GM12891 (cell line): ENCODE measurements at regions not wholly inside any gene's neighbourhood (a gene's known extent, or its start where the extent isn't known, plus 50 kb on each side); places are given as distances from the start of the nearest gene placed in this dataset.

ENCODE experiments used
- DNase-seq: peaks from one replicate; pipeline ENCODE4 v3.0.0; 2011; ENCODE audit warnings: low spot score; ENCODE audit not compliant: insufficient read length
- FAIRE-seq: peaks from 2 replicates; lab custom pipeline; 2011; peaks lifted over from hg19 to GRCh38; lab: Jason Lieb, UNC
- PAX5 ChIP-seq: IDR thresholded peaks from 2 replicates; pipeline ENCODE4 v1.6.1; 2011; ENCODE audit warnings: low read length, moderate library complexity, mild to moderate bottlenecking; ENCODE audit not compliant: insufficient read depth, severe bottlenecking
- POLR2A ChIP-seq: IDR thresholded peaks from 2 replicates; pipeline ENCODE4 v1.6.1; 2011; ENCODE audit warnings: low read depth, low read length, control low read depth
- POLR2AphosphoS5 ChIP-seq: IDR thresholded peaks from 2 replicates; pipeline ENCODE4 v1.6.1; 2011; ENCODE audit warnings: low read depth, low read length, control low read depth
- POU2F2 ChIP-seq: IDR thresholded peaks from 2 replicates; pipeline ENCODE4 v1.6.1; 2011; ENCODE audit warnings: low read depth, mild to moderate bottlenecking, control low read depth, low read length, moderate library complexity
- SPI1 ChIP-seq: IDR thresholded peaks from 2 replicates; pipeline ENCODE4 v1.6.1; 2011; ENCODE audit warnings: low read depth, low read length, control low read depth
- TAF1 ChIP-seq: IDR thresholded peaks from 2 replicates; pipeline ENCODE4 v1.6.1; 2011; ENCODE audit warnings: low read depth, low read length, control low read depth

DNA sequence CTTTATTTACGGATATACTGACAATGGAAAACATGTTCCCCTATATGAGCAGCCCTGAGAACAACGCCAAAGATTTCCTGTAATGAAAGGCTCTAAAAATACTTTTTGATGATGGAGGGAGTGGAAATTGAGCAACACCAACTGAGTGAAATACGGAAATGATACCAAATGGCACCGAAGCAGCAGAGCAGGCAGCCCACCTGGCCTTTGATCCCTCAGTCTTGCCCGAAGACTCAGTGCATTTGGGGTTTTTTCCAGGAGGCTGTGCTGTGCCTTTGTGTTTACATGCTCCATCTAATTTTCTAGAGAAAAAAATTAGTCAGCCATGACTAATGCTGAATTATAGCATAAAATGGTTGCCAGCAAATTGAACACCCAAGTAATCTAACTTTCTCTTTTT lies 169.9 kb upstream of the RBPJ start:
- peak; percentile 61 for TF ChIP-seq SPI1
- TF ChIP-seq PAX5: no peak
- no peak for FAIRE-seq

DNA sequence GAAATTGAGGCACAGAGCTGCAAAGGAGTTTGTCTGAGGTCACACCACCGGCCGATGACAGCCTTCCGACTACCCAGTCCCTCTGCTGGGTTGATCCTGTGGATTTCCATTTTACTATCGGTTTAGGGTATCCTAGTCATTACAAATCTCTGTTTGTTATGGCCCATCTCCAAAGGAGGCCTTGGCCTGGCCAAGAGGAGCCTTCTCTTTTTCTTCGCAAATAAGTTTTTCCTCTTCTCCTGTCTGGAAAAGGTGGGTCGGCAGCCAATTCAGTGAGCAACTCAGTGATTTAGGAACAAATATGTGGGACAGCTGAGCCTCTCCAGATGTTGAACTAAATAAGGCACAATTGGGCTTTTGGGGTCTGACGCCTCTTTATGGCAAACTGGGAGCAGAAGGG lies 169.2 kb upstream of the RBPJ start:
- FAIRE-seq (peak; percentile 13), DNase-seq (no peak)
- TF ChIP-seq POLR2AphosphoS5: no peak
- TF ChIP-seq POU2F2: no peak
- TF ChIP-seq SPI1: no peak
- no peak for TF ChIP-seq TAF1
- TF ChIP-seq PAX5: no peak
- no peak for TF ChIP-seq POLR2A

More for the DNA sequence above, 169.9 kb upstream of the RBPJ start:
- DNase-seq: no peak

DNA sequence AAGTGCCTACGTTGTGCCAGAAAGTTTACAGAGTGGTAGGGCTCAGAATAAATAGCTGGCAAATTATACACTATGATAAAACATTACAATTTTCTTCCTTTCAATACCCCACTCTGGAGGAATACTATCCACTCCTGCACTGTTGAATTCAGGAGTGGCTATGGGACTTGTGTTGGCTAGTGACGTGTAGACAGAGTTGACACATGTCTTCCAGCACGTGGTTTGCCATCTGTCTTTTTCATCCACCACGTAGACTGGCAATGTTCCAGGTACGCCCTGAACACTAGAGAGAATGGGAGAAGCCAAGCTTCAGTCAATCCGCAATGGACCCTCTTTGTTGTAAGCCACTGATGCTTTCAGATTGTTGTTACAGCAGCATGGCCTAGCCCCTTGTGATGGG lies 168.8 kb upstream of the RBPJ start:
- FAIRE-seq: no peak
- no peak for DNase-seq

DNA sequence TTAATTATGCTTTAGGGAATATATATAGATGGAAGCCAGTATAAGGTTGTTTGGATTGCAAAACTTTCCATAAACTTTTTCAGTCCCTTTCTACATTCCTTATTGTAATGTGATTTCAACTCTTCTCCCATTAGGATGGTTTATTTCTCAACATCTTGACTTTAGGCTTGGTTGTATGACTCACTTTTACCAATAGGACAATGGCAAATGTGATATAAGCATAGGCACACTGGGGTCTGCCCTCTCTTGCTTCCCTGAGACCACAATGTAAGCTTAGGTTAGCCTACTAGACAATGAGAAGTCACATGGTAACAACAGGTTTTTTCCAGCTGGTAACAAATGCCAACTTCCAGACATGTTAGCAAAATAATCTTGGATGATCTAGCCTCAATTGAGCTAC lies 163.3 kb upstream of the RBPJ start:
- no peak for DNase-seq
- TF ChIP-seq TAF1: no peak
- TF ChIP-seq POLR2A: no peak
- no peak for TF ChIP-seq SPI1
- TF ChIP-seq PAX5: no peak
- TF ChIP-seq POU2F2: no peak
- TF ChIP-seq POLR2AphosphoS5: no peak
- FAIRE-seq: no peak

More for the DNA sequence above, 168.8 kb upstream of the RBPJ start:
- TF ChIP-seq SPI1 (no peak), PAX5 (no peak), POLR2AphosphoS5 (no peak), TAF1 (no peak), POLR2A (no peak), POU2F2 (no peak)

DNA sequence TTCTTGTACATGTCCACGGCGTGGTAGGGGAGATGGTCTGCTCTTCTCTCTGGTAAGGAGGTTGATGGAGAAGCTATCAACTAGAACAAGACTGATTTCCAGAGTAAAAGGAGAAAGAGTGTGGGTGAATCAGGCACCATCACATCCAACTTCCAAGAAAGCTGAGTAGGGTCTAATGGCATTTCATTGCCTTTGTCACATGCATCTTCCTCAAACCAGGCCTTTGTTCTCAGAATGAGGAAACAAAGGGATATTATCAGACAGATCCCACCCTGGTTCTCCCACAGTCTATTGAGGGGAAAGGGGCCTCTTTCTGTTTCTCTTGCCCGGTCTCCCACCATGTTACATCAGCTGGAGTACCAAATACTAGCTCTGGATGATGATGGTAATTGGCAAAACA lies 160.2 kb upstream of the RBPJ start:
- FAIRE-seq (no peak), DNase-seq (no peak)
- TF ChIP-seq PAX5: no peak
- TF ChIP-seq POLR2AphosphoS5: no peak
- TF ChIP-seq TAF1: no peak
- TF ChIP-seq POU2F2: no peak
- no peak for TF ChIP-seq POLR2A
- TF ChIP-seq SPI1: no peak

DNA sequence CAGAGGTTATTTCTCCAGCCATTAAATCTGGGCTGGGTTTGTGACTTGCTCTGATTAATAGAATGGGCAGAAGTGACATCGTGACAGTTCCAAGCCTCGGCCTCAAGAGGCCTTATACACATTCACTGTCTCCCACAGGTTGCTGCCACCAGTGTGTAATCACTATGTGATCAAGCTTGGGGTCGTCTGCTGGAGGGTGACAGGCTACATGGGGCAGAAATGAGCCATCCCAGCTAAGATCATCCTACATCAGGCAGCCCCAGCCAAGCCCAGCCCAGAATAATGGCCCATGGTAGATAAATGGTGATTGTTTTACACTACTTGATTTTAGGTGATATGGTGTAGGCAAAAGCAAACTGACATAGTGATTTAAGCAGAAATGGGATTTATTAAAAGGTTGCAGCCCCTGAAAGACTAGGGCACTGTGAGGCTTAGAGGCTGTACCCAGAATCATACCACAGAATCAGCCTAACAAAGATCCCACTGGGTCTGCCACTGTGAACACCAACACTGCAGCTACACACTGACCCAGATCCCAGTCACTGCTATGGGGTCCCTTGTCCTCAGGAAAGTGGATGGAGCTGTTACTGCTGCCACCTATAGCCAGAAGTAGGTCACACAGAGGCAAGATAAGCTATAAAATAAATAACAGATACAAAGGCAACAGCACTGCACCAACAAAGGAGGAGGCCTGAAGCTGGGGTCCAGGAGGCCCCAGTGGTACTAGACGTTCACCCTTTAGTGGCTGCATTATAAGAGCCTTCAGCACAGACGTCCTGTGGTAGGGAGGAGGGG lies 159.6 kb upstream of the RBPJ start:
- TF ChIP-seq POLR2A: no peak
- TF ChIP-seq POU2F2: no peak
- TF ChIP-seq TAF1: no peak
- no peak for TF ChIP-seq SPI1
- TF ChIP-seq PAX5: no peak
- TF ChIP-seq POLR2AphosphoS5: no peak
- DNase-seq: no peak
- FAIRE-seq: peak; percentile 74

DNA sequence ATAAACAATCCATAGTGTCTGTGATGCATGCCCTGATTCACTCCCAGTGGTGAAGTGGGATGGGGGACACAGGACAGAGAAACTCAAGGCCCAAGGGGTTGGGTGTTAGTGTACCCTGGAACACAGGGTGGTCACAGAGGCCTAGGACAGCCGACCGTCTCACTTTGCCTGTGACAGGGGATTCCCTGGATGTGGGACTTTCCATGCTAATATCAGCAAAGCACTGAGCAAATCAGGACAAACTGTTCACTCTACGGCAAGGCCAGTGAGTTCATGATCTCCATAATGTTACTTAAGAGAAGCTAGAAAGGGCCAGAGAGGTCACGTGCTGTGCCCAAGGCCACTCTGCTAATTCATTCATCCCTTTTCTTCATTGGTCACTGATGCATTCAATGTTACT lies 158.7 kb upstream of the RBPJ start:
- peak; percentile 43 for FAIRE-seq
- DNase-seq: no peak
- TF ChIP-seq TAF1: no peak
- TF ChIP-seq POLR2A: no peak
- TF ChIP-seq POLR2AphosphoS5: no peak
- TF ChIP-seq SPI1: no peak
- TF ChIP-seq POU2F2: no peak
- no peak for TF ChIP-seq PAX5

DNA sequence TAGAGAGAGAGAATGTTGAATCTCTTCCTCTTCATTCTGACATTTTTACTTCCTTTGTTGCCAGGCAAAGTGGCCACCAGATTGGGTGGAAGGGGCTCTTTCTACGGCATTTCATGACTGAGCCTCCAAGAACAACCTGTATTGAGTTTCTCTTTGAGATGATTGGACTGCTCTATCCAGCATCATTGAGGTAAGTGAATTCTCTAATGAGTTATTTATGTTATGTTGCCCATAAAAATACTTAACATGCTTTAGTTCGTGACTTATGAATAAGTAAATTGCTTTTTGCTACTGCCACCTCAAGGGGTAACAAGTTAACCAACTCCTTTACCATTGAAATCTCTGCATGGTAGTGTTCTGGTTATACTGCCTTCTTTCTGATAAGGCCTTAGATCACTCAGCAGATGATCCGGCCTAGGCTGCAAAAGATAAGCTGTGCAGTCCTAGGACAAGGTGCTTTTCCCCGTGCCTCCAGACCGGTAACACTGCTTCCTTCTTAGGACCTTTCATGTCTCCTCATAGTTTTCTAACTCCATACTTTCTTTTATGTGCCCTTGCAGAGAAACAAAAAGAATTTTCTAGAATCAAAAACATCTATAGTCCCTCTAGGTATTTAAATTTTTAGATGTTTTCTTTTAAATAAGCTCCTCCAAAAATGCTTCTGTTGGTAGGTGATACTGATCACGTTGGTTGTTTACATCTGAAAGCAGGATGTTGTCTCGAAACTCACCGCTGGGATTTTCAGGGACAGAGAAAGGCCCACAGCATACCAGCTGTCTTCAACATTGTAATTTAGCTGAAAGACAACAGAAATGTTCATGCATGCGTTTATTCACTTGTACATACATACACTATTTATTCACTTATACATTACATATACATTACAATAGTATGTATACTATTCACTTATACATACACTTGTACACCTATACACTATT lies 157.1 kb upstream of the RBPJ start:
- DNase-seq (no peak), FAIRE-seq (no peak)
- TF ChIP-seq PAX5 (no peak), POLR2AphosphoS5 (no peak), TAF1 (no peak), POU2F2 (no peak), POLR2A (no peak), SPI1 (no peak)

DNA sequence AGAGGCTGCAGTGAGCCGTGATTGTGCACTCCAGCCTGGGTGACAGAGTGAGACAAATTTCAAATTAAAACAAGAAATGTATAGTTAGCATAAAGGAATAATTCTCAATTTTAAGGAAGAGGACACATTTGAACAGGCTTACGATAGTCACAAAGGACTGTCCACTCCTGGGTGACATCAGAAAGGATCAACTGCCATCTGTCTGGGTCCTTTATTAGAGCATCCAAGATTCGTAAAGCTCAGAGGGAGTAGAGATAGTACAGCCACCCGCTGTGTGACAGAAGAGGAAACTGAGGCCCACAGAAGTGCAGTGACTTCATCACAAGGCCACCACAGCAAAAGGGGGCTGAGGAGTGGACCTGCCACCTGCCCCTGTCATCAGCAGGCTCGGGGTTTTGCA lies 149.3 kb upstream of the RBPJ start:
- DNase-seq: no peak
- TF ChIP-seq POLR2A (no peak), SPI1 (no peak), POLR2AphosphoS5 (no peak), PAX5 (no peak), TAF1 (no peak), POU2F2 (no peak)
- FAIRE-seq: no peak
